ENCODE measurements at regions not wholly inside any gene's neighbourhood (a gene's known extent, or its start where the extent isn't known, plus 50 kb on each side); places are given as distances from the start of the nearest gene placed in this dataset.

- DNase-seq (ENCODE audit: low read depth, low spot score), result no peak
These were observed 155.1 kb downstream of the HIPK3 start for GRCh38 chr11:33412241-33412640.

- DNase-seq (ENCODE audit: low read depth, low spot score), result no peak
These were observed 154.6 kb downstream of the HIPK3 start for GRCh38 chr11:33411751-33412150.

GRCh38 chr11:33410086-33410765, 153.0 kb downstream of the HIPK3 start:
- DNase-seq (ENCODE audit: low read depth, low spot score), result no peak

All from smooth muscle cell of the brain vasculature (primary cell).